ENCODE measurements at regions not wholly inside any gene's neighbourhood (a gene's known extent, or its start where the extent isn't known, plus 50 kb on each side); places are given as distances from the start of the nearest gene placed in this dataset.
A peak's percentile ranks its signal among the peaks of the same experiment; 100 is the strongest.

DNA sequence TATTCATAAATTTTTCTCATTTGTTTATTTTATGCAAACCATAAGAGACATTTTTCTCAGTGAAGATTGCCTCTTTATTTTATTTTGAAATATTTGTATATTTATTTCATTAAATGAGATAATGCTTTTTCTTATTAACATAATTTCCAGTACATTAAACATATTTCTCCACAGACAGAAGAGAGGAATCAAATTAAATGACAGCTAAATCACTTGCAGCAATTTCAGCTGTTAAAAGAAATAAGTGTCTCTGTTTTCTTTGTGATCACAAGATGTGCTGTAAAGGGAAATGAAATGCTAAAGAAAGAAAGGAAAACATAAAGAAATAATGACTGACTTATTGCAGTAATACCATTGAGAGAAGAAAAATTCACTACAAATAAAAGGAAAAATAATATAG is 414.0 kb upstream of the FANCL start:
- TF ChIP-seq RAD21 (conservative IDR thresholded peaks at IDR 0.05) (no peak), EZH2 (IDR thresholded peaks at IDR 0.05; ENCODE audit: borderline replicate concordance, insufficient read depth, low read length, poor library complexity, severe bottlenecking) (no peak), EP300 (conservative IDR thresholded peaks at IDR 0.05; ENCODE audit: poor library complexity, severe bottlenecking) (peak; percentile 73), TAF1 (IDR thresholded peaks at IDR 0.05; ENCODE audit: low read depth) (no peak), REST (IDR thresholded peaks at IDR 0.05; ENCODE audit: borderline replicate concordance) (no peak), SMC3 (conservative IDR thresholded peaks at IDR 0.05; ENCODE audit: poor library complexity) (no peak)
- TF ChIP-seq, protein P1, sequence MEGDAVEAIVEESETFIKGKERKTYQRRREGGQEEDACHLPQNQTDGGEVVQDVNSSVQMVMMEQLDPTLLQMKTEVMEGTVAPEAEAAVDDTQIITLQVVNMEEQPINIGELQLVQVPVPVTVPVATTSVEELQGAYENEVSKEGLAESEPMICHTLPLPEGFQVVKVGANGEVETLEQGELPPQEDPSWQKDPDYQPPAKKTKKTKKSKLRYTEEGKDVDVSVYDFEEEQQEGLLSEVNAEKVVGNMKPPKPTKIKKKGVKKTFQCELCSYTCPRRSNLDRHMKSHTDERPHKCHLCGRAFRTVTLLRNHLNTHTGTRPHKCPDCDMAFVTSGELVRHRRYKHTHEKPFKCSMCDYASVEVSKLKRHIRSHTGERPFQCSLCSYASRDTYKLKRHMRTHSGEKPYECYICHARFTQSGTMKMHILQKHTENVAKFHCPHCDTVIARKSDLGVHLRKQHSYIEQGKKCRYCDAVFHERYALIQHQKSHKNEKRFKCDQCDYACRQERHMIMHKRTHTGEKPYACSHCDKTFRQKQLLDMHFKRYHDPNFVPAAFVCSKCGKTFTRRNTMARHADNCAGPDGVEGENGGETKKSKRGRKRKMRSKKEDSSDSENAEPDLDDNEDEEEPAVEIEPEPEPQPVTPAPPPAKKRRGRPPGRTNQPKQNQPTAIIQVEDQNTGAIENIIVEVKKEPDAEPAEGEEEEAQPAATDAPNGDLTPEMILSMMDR (IDR thresholded peaks at IDR 0.05; ENCODE audit: poor library complexity, severe bottlenecking), result no peak
